ENCODE measurements at regions not wholly inside any gene's neighbourhood (a gene's known extent, or its start where the extent isn't known, plus 50 kb on each side); places are given as distances from the start of the nearest gene placed in this dataset.
A peak's percentile ranks its signal among the peaks of the same experiment; 100 is the strongest.
"Not testable (repeated sequence)": the region's sequence is repeated elsewhere in the genome, so short reads cannot be mapped to it uniquely, and the experiment has no call there.

DNA sequence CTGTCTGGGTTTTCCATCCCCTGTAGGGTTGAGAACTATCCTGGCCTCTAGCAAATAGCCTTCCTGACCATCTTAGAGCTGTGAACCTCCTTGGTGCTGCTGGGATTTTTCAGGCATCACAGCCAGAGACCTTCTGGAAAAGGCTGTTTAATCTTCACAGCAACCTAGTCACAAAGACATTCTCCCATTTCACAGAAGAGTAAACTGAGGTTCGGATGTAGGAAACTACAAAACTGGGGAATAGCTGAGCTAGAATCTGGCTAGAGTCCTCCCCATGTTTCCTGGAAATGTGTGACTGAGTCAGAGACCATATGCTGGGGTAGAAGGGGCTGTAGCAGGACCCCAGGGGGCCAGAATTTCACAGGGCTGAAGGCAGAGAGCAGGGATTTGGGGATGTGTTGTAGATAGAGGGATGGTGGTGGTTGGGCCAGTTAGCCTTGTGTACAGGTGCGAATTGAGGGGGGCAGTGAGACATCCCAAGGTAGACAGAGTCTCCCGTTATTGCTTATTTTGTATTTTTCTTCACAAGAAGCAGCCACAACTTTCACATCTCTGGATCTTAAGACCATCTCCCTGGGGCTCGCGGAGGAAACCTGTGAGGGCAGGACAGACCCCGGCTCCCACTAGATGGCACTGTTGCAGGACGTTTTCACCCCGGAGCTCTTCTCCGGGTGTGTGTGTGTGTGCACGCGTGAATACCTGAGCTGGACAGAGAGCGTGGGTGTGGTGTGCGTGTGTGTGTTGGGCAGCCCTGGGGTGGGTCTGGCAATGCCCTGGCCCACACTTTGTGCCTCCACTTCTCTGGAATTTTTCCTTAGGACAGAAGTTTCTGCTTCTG is 66.9 kb upstream of the PRR23C start:
- TF ChIP-seq POLR2A (IDR thresholded peaks at IDR 0.05) (no peak), CTCF (IDR thresholded peaks at IDR 0.05) (peak in 1 of 3 donors; percentile 40)
- intact Hi-C loops (cut with DNase I; ENCODE audit: low total_unique reads) = loop anchor here (5.0 kb wide), 1 partner anchor 216 kb away; no protein-coding TSS in a partner anchor
- 7 to 8% methylated on average over 13 of the region's 13 CpGs for WGBS, 2 donors
- peak; percentile 38 to 91 for DNase-seq (ENCODE audit: low spot score in 2 of 2)
- no peak overlapping the region for H3K4me3 ChIP-seq (ENCODE audit: low read depth, poor library complexity, severe bottlenecking)

DNA sequence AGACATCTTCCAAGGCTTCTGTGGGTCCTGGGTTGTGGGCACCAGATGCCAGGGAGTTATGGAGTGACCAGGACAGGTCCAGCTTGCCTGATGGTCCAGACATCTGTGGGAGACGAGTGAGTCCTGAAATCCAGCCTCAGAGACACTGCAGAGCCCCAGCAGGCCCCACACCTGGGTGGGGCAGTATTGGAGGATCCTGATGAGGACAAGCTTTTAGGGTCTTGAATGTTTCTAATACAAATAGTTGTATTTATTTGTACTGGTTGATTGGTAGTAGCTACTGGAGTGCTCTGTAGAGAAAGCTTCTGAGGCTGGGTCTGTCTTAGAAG is 67.5 kb upstream of the PRR23C start:
- H3K4me3 ChIP-seq (ENCODE audit: low read depth, poor library complexity, severe bottlenecking) = no peak overlapping the region
- DNase-seq (ENCODE audit: low spot score in 2 of 2) = no peak
- intact Hi-C loops (cut with DNase I; ENCODE audit: low total_unique reads) = loop anchor here (5.0 kb wide), 1 partner anchor 215 kb away; no protein-coding TSS in a partner anchor
- TF ChIP-seq CTCF (IDR thresholded peaks at IDR 0.05) (no peak), POLR2A (IDR thresholded peaks at IDR 0.05) (no peak)
- WGBS, 2 donors = 0% methylated on average over 1 of the region's 1 CpG

- no peak overlapping the region for H3K4me3 ChIP-seq (ENCODE audit: low read depth, poor library complexity, severe bottlenecking)
- intact Hi-C loops (cut with DNase I; ENCODE audit: low total_unique reads) = loop anchor here (5.0 kb wide), 1 partner anchor 214 kb away; no protein-coding TSS in a partner anchor
- no peak for TF ChIP-seq POLR2A (IDR thresholded peaks at IDR 0.05)
- TF ChIP-seq CTCF (IDR thresholded peaks at IDR 0.05) = no peak
- DNase-seq (ENCODE audit: low spot score in 2 of 2) = no peak
- WGBS, 2 donors = 57 to 64% methylated on average over 7 of the region's 7 CpGs
Measured at GRCh38 chr3:139113231-139113992, 68.7 kb upstream of the PRR23C start.

- 88 to 89% methylated on average over 4 of the region's 4 CpGs for WGBS, 2 donors
- intact Hi-C loops (cut with DNase I; ENCODE audit: low total_unique reads) = loop anchor here (5.0 kb wide), 1 partner anchor 213 kb away; no protein-coding TSS in a partner anchor
- TF ChIP-seq POLR2A (IDR thresholded peaks at IDR 0.05) (no peak), CTCF (IDR thresholded peaks at IDR 0.05) (no peak)
- no peak overlapping the region for H3K4me3 ChIP-seq (ENCODE audit: low read depth, poor library complexity, severe bottlenecking)
- DNase-seq (ENCODE audit: low spot score in 2 of 2) = no peak
Measured at GRCh38 chr3:139113993-139114375, 69.3 kb upstream of the PRR23C start.

GRCh38 chr3:139116631-139117030 is 71.9 kb upstream of the PRR23C start:
- DNase-seq (ENCODE audit: low spot score in 2 of 2); intact Hi-C loops (cut with DNase I; ENCODE audit: low total_unique reads); H3K4me3 ChIP-seq (ENCODE audit: low read depth, poor library complexity, severe bottlenecking): not testable (repeated sequence)
- 94 to 96% methylated on average over 7 of the region's 7 CpGs for WGBS, 2 donors

- TF ChIP-seq POLR2A (IDR thresholded peaks at IDR 0.05) (no peak), CTCF (IDR thresholded peaks at IDR 0.05) (no peak)
- intact Hi-C loops (cut with DNase I; ENCODE audit: low total_unique reads) = no loop called here
- no peak overlapping the region for H3K4me3 ChIP-seq (ENCODE audit: low read depth, poor library complexity, severe bottlenecking)
- WGBS, 2 donors = 32 to 90% methylated on average over 1 of the region's 1 CpG
- DNase-seq (ENCODE audit: low spot score in 2 of 2) = peak in 1 of 2 donors; percentile 7
Measured at GRCh38 chr3:139117136-139117675, 72.5 kb upstream of the PRR23C start.

Data from lower leg skin (tissue), 4 donors.